GM12891 (cell line): ENCODE measurements at regions not wholly inside any gene's neighbourhood (a gene's known extent, or its start where the extent isn't known, plus 50 kb on each side); places are given as distances from the start of the nearest gene placed in this dataset.
"Not testable (repeated sequence)": the region's sequence is repeated elsewhere in the genome, so short reads cannot be mapped to it uniquely, and the experiment has no call there.

Experiments
- DNase-seq: peaks from one replicate; pipeline ENCODE4 v3.0.0; 2011; ENCODE audit warnings: low spot score; ENCODE audit not compliant: insufficient read length
- FAIRE-seq: peaks from 2 replicates; lab custom pipeline; 2011; peaks lifted over from hg19 to GRCh38; lab: Jason Lieb, UNC
- PAX5 ChIP-seq: IDR thresholded peaks from 2 replicates; pipeline ENCODE4 v1.6.1; 2011; ENCODE audit warnings: low read length, moderate library complexity, mild to moderate bottlenecking; ENCODE audit not compliant: insufficient read depth, severe bottlenecking
- POLR2A ChIP-seq: IDR thresholded peaks from 2 replicates; pipeline ENCODE4 v1.6.1; 2011; ENCODE audit warnings: low read depth, low read length, control low read depth
- POLR2AphosphoS5 ChIP-seq: IDR thresholded peaks from 2 replicates; pipeline ENCODE4 v1.6.1; 2011; ENCODE audit warnings: low read depth, low read length, control low read depth
- POU2F2 ChIP-seq: IDR thresholded peaks from 2 replicates; pipeline ENCODE4 v1.6.1; 2011; ENCODE audit warnings: low read depth, mild to moderate bottlenecking, control low read depth, low read length, moderate library complexity
- SPI1 ChIP-seq: IDR thresholded peaks from 2 replicates; pipeline ENCODE4 v1.6.1; 2011; ENCODE audit warnings: low read depth, low read length, control low read depth
- TAF1 ChIP-seq: IDR thresholded peaks from 2 replicates; pipeline ENCODE4 v1.6.1; 2011; ENCODE audit warnings: low read depth, low read length, control low read depth

- no peak for TF ChIP-seq SPI1
- FAIRE-seq (no peak), DNase-seq (no peak)
Measured at GRCh38 chr2:122078451-122078850, 323.0 kb downstream of the TSN start.

GRCh38 chr2:122079844-122080243 lies 324.4 kb downstream of the TSN start:
- TF ChIP-seq SPI1 (no peak), POLR2AphosphoS5 (no peak), POU2F2 (no peak), PAX5 (no peak), TAF1 (no peak), POLR2A (no peak)
- DNase-seq, result no peak

GRCh38 chr2:122080316-122080715 lies 324.9 kb downstream of the TSN start:
- no peak for DNase-seq
- no peak for FAIRE-seq
- no peak for TF ChIP-seq PAX5
- no peak for TF ChIP-seq POLR2A
- TF ChIP-seq POLR2AphosphoS5, result no peak
- TF ChIP-seq TAF1, result no peak
- TF ChIP-seq SPI1, result no peak
- no peak for TF ChIP-seq POU2F2

More at GRCh38 chr2:122079844-122080243, 324.4 kb downstream of the TSN start:
- no peak for FAIRE-seq

- DNase-seq, result no peak
- FAIRE-seq, result no peak
- TF ChIP-seq POU2F2 (no peak), PAX5 (no peak), POLR2AphosphoS5 (no peak)
Measured at GRCh38 chr2:122080871-122081270, 325.4 kb downstream of the TSN start.

GRCh38 chr2:122081751-122082150 lies 326.3 kb downstream of the TSN start:
- FAIRE-seq (no peak), DNase-seq (no peak)
- no peak for TF ChIP-seq TAF1
- no peak for TF ChIP-seq POLR2A
- TF ChIP-seq SPI1, result no peak
- TF ChIP-seq POLR2AphosphoS5, result no peak
- no peak for TF ChIP-seq PAX5
- no peak for TF ChIP-seq POU2F2

- TF ChIP-seq SPI1 (no peak), POLR2AphosphoS5 (no peak), PAX5 (no peak), TAF1 (no peak), POLR2A (no peak), POU2F2 (no peak)
- no peak for DNase-seq
- no peak for FAIRE-seq
Measured at GRCh38 chr2:122083256-122084048, 328.0 kb downstream of the TSN start.

GRCh38 chr2:122085672-122086071 lies 330.2 kb downstream of the TSN start:
- DNase-seq, FAIRE-seq: not testable (repeated sequence)

GRCh38 chr2:122094557-122094956 lies 339.1 kb downstream of the TSN start:
- no peak for TF ChIP-seq PAX5
- TF ChIP-seq POLR2AphosphoS5, result no peak
- TF ChIP-seq TAF1, result no peak
- no peak for TF ChIP-seq POLR2A
- TF ChIP-seq POU2F2, result no peak
- no peak for TF ChIP-seq SPI1
- FAIRE-seq (no peak), DNase-seq (no peak)

- no peak for FAIRE-seq
- TF ChIP-seq POU2F2 (no peak), POLR2AphosphoS5 (no peak)
- DNase-seq, result no peak
Measured at GRCh38 chr2:122096761-122097160, 341.3 kb downstream of the TSN start.

GRCh38 chr2:122098306-122098705 lies 342.9 kb downstream of the TSN start:
- FAIRE-seq (no peak), DNase-seq (no peak)
- no peak for TF ChIP-seq PAX5
- no peak for TF ChIP-seq POLR2AphosphoS5
- no peak for TF ChIP-seq POU2F2
- no peak for TF ChIP-seq SPI1
- no peak for TF ChIP-seq TAF1
- no peak for TF ChIP-seq POLR2A

GRCh38 chr2:122100346-122100745 lies 344.9 kb downstream of the TSN start:
- no peak for TF ChIP-seq POU2F2
- TF ChIP-seq PAX5, result no peak
- no peak for TF ChIP-seq TAF1
- no peak for TF ChIP-seq POLR2AphosphoS5
- TF ChIP-seq SPI1, result no peak
- TF ChIP-seq POLR2A, result no peak
- FAIRE-seq (no peak), DNase-seq (no peak)

GRCh38 chr2:122100756-122101155 lies 345.3 kb downstream of the TSN start:
- FAIRE-seq (no peak), DNase-seq (no peak)
- TF ChIP-seq TAF1 (no peak), POLR2AphosphoS5 (no peak), POU2F2 (no peak), PAX5 (no peak), SPI1 (no peak), POLR2A (no peak)
